ENCODE measurements at regions not wholly inside any gene's neighbourhood (a gene's known extent, or its start where the extent isn't known, plus 50 kb on each side); places are given as distances from the start of the nearest gene placed in this dataset.

DNA sequence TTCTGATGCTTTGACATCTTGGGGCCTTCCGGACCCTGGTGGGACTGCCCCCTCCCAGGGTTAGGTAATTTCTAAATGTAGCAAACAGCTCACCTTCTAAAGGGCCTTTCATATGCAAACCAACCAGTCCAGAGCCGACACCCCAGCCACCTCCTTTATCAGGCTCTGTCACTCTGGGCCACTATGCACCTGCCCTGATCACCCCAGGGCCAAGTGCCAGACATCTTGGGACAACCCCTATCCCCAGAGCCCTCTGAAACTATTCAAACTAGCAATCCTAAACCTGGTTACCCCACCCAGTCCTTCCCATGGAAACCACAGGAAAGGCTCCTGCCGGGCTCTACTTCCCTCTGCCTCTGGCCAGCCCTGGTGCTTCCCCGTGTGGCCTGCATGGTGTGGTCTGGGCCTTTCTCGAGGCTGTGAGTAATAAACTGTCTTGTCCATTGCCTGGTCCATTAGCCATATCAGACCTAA is 91.2 kb upstream of the TNRC6C start:
- DNase-seq: no peak

DNA sequence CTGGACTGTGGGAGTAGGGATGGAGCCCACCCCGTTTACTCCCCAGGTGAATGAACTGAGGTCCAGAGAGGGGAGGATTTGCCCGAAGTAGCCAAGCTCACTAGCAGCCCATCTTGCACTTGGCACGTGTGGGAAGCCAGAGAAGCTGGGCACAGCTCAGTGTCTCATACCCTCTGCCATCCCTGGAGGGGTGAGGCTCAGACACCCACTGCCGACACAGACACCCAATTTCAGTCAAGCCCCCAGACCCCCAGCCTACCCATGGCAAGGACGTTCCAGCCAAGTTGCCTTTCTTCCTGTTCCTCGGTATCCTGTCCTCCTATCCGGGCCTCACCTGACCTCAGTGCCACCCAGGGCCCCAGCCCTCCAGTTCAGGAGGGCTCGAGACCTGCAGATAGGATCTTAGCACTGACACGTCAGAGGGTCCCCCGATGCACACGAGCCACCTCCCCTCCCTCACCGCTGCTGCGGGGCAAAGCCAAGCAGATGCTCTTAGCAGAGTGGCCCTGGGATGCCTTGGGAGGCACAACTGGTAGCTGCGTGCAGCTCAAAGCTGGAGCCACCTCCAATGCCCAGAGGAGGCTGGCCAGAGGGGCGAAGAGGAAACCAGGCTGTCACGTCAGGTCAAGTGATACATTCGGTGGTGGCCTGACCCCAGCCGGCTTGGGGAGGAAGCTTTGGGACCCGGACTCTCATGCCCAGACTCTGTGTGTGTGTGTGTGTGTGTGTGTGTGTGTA is 90.4 kb upstream of the TNRC6C start:
- no peak for DNase-seq

DNA sequence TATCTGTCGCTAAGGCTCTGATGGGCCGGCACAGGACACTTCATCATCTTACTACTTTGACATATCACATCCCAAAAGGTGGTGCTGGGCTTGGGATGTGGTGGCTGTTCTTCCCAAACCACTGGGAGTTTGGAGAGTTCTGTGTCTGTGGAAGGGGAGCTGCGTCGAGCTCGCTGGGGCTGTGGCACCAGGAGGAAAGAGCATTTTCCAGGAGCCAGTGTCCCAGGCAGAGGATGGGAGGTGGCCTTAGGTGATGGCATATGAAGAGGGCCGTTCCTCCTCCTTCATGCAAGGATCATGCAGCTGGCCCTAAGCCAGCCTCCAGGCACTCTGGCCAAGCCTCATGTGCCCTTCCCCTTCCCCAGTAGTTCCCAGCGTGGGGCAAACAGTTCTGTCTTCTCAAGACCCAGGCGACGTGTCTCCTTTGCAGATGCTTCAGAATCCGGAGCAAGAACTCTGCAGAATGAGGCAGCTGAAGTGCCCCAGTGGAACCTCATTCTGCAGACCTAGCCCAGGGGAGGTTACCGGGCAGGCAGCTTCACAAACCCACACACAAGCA is 89.4 kb upstream of the TNRC6C start:
- no peak for DNase-seq

DNA sequence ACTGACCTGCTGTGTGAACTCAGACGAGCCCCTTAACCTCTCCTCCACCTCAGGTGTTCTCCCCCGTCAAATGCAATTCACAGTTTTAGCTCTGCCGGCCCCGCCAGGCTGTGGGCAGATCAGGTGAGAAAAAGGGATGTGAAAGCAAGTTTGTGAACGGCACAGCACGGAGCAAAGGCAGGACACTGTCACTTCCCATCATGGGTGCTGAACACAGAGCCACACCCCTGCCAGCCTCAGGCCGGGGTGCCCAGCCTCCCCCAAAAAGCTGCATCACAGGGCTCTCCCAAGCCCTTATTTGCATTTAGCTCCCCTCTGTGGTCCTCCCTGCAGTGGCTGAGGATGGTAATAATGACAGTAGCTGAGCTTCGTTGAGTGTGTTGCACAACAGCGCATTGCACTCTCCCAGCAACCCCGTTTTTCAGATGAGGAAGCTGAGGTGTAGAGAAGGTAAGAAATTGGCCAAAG is 88.8 kb upstream of the TNRC6C start:
- no peak for DNase-seq

DNA sequence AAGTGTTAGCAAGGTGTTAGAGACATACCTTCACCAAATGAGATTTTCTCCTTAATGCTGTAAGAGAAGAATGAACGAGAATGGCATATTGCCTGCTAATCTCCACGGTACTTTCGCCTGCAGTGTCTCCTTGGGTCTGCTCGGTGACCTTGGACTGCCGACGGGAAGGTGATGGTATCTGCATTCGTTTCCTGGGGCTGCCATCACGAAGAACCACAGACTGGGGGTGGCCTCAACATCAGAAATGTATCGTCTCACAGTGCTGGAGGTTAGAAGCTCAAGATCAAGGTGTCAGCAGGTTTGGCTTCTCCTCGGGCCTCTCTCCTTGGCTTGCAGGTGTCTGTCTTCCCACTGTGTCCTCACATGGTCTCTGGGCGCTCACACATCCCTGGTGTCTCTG is 86.3 kb upstream of the TNRC6C start:
- no peak for DNase-seq

- DNase-seq: no peak
These were observed 85.6 kb upstream of the TNRC6C start for GRCh38 chr17:77872714-77873499.

DNA sequence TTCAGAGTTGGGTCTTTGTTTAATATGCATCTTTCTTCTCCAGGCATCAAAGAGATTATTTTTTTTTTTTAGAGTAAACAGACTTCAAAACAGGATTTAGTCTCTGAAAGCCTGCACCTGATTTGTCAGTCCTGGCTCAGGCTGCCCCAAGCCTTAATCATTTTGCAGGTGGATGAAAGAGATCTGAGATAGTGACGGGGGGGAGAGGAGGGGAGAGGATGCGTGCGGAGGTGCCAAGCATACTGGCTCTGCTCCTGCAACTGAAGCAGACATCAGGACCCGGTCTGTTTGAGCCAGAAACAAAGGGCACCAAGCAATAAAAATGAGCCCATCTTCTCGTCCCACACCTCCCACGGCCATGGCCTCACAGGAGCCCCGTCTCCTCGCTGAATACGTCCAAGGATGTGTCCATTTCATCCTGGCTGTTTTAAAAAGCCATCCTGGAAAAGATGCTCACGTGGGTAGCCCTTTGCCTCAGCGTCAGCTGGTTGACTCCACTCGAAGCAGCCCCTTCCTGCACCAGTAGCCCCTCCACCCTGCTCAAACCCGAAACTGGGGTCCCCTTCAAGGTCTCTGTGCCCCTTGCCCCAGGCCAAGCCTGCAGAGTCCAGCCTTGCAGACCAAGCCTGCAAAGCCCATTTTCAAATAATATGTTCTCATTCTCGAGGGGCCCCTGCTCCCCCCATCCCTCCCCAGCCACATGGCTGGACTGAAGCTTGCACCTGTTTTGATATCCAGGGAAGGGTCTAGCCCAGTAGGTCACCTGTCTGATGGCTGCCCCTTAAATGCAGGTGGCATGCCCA is 84.8 kb upstream of the TNRC6C start:
- DNase-seq: no peak

- DNase-seq: no peak
These were observed 84.0 kb upstream of the TNRC6C start for GRCh38 chr17:77874303-77875050.

GRCh38 chr17:77875051-77875780 is 83.3 kb upstream of the TNRC6C start:
- DNase-seq: no peak

- no peak for DNase-seq
These were observed 82.5 kb upstream of the TNRC6C start for GRCh38 chr17:77875881-77876509.

DNA sequence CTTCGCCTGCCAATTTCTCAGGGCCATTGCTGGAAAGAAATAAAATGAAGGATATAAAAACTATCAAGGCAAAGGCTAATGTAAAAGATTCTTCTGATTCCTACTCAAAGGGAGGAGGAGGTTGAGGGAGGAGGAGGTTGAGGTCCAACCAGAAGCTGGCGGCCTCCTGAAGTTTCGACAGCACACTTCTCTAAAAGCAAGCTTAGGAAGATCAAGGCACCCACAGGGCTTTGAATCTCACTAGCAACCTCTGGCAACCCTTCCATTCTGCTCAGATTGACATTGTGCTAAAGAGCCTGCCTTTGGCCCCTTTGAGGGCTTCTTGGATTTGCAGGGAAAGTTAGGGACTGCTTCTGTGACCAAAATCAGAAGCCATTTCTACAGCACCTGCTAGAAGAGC is 81.5 kb upstream of the TNRC6C start:
- no peak for DNase-seq

- DNase-seq: no peak
These were observed 80.7 kb upstream of the TNRC6C start for GRCh38 chr17:77877646-77878355.

DNA sequence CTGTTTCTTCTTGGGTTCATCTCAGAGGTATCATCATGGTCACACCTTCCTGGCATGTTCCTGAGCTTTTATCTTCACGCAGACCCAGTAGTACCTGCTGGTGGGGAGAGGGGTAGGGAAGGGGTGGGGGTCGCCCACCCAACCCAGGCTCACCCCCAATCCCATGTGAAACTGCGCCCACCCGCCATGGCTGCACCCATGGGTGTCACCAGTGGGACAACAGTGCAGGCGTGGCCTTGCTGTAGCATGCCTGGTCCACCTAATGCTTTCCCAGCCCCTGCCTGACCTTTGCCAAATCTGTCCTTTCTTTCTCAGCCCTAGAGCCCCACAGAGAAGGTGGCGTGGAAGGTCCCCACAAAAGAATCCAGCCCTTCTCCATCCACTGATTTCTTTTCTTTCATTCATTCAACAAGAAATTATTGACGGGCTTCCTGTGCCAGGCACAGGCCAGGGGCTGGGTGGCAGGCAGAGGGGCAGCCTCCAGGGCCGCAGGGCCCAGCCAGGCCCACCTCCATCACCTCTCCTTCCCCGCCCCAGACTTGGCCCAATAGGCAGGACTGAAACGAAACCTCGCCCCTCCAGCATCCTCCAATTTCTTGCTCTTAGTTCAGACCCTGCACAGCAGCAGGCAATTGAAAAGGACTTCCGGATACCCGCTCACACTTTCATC is 79.1 kb upstream of the TNRC6C start:
- DNase-seq: no peak

DNA sequence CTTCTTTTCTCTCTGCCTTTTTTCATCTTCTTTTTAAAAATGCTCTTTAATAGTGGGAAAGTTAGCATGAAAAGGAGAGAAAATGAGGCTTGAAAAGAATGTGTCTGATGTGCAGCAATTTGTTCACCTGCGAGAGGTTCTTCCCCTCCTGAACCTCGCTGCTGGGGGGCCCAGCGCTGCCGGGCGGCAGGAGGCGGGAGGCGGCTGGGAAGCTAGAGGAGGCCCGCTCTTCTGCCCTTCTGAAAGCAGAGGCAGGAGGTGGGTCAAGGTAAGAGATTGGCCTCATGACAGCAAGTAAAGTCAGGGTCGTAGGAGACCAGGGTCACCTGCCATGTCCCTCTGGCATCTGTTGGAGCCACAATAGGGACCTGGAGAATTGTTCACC is 78.6 kb upstream of the TNRC6C start:
- DNase-seq: no peak

DNA sequence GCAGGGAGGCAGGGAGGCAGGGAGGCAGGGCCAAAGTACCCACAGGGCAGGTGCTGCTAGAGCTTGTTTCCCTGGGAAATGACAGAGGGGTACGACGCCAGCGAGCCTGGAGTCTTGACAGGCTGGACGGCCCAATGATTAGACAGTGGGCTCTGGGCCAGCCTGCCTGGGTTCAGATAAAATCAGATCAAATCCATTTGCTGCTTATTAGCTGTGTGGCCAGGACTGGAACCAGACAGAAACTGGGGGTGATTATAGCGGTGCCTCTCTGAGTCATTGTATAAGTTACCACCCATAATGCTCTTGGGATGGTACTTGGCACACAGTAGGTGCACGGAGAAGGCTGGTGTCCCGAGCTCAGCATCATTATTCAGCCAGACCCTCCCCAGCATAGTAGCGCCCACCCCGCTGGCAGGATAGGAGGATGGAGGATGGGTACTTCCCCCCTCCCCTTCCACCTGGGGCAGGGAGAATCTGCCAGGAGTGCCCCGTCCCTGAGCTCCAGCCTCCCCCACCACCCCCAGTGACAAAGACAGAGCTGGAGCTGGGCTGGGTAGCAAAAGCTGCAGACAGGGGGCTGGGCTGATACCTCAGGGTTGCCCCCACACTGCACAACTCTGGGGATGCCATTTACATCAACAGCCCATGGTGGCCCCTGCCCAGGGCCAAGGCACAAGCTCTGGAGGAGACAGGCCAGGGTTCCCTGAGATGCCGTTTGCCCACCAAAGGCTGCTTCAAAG is 77.6 kb upstream of the TNRC6C start:
- no peak for DNase-seq

DNA sequence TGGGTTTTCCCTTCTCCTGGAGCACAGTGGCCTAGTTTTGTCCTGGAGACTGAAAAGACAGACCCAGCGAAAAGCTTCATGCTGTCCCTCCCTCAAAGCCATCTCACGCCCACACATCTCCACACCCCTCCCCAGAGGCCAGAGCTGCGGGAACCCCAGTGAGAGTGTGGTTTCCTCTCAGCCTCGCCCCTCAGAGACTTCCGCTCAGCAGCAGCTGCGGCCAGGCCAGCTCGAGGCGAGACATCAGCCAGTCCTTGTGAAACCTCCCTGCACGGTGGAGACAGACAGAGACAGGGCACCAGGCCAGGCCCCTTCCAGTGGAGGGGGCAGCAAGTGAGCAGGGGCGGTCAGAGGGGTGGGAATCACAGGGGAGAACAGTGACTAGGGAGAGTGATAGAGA is 77.0 kb upstream of the TNRC6C start:
- DNase-seq: no peak

DNA sequence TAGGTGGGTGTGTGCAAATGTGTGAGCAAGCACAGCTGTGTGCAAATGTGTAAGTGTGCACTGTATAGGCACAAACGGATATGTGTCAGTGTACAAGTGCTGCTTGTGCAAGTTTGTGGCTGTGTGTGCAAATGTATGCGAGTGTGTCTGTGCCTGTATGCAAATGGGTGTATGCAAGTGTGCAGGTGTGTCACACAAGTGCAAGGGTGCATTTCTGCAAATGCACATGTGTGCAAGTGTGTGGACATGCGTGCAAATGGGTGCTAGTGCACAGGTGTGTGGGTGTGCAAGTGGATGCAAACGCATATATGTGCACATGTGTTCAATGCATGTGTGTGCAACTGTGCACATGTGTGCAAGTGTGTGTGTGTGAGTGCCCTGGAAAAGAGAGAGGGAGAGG is 76.5 kb upstream of the TNRC6C start:
- no peak for DNase-seq

DNA sequence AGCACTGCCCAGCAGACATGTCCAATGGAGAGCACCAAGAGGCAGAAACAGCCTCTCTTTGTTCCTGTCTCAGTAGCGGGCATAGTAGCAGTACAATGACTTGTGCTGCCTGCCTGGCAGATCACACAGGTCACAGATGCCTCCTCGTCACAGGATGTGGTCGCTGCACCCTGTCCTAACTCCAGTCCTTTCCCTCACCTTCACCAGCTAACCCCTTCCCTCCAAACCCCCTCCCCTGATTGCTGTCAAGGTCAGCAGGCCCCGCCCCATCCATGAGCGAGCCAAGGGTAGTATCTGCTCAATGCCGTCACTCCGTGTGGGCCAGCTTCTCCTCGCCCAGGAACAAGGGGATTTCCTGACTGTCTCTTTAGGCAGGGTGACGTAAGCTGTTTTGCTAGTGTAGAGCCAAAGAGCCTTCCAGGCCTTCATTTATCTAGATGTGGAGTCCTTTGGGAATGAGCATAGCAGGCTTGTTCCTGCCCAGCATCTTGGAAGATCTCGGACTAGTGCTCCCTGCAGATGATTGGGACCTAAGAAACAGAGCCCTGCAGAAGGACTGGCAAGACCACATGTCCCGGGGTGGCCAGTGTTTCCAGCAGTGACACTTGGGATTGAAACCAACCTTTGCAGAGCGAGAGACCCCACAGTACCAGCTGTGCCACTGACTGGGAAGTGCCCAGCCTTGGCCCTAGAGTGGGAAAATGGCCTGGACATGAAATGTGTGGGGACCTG is 75.9 kb upstream of the TNRC6C start:
- no peak for DNase-seq
